H9 (cell line): ENCODE measurements at regions not wholly inside any gene's neighbourhood (a gene's known extent, or its start where the extent isn't known, plus 50 kb on each side); places are given as distances from the start of the nearest gene placed in this dataset.

Source experiments
- DNase-seq: peaks from one replicate; pipeline ENCODE4 v3.0.0-alpha.2; 2017
- H2AFZ ChIP-seq: one replicate; pipeline ENCODE4 v1.6.1; 2013; ENCODE audit warnings: mild to moderate bottlenecking, low read length, control low read depth, moderate library complexity
- H2AK5ac ChIP-seq: 2 replicates; pipeline ENCODE4 v1.6.1; 2013; ENCODE audit warnings: low read length, control low read depth, mixed read lengths; ENCODE audit not compliant: insufficient read length
- H2BK120ac ChIP-seq: one replicate; pipeline ENCODE4 v1.6.1; 2013; ENCODE audit warnings: low read depth, mild to moderate bottlenecking, low read length, control low read depth, inconsistent platforms; ENCODE audit not compliant: poor library complexity, severe bottlenecking
- H2BK12ac ChIP-seq: 2 replicates; pipeline ENCODE4 v1.6.1; 2013; ENCODE audit warnings: low read length, control low read depth, mixed read lengths, low read depth; ENCODE audit not compliant: insufficient read length
- H2BK15ac ChIP-seq: 2 replicates; pipeline ENCODE4 v1.6.1; 2013; ENCODE audit warnings: low read depth, low read length, control low read depth
- H2BK20ac ChIP-seq: one replicate; pipeline ENCODE4 v1.6.1; 2013; ENCODE audit warnings: low read depth, mild to moderate bottlenecking, low read length, control low read depth, inconsistent platforms; ENCODE audit not compliant: poor library complexity, severe bottlenecking
- H2BK5ac ChIP-seq: 2 replicates; pipeline ENCODE4 v1.6.1; 2013; ENCODE audit warnings: low read length, control low read depth, mixed read lengths; ENCODE audit not compliant: insufficient read length
- H3K14ac ChIP-seq: 2 replicates; pipeline ENCODE4 v1.6.1; 2013; ENCODE audit warnings: low read length, control low read depth; ENCODE audit not compliant: insufficient read depth
- H3K18ac ChIP-seq: 2 replicates; pipeline ENCODE4 v1.6.1; 2013; ENCODE audit warnings: low read depth, mild to moderate bottlenecking, mixed read lengths, low read length, control low read depth; ENCODE audit not compliant: insufficient read length
- H3K23ac ChIP-seq: 2 replicates; pipeline ENCODE4 v1.6.1; 2013; ENCODE audit warnings: low read length, control low read depth, mixed read lengths, low read depth; ENCODE audit not compliant: insufficient read length
- H3K23me2 ChIP-seq: 2 replicates; pipeline ENCODE4 v1.6.1; 2013; ENCODE audit warnings: low read depth, mild to moderate bottlenecking, mixed read lengths, low read length, control low read depth; ENCODE audit not compliant: insufficient read length, poor library complexity, severe bottlenecking
- H3K27ac ChIP-seq: 2 replicates; pipeline ENCODE4 v1.5.1; 2013; ENCODE audit warnings: low read length, control low read depth, mixed read lengths, low read depth; ENCODE audit not compliant: insufficient read length
- H3K27me3 ChIP-seq: 2 replicates; pipeline ENCODE4 v1.6.1; 2013; ENCODE audit warnings: low read length, control low read depth, inconsistent platforms; ENCODE audit not compliant: insufficient read depth
- H3K4ac ChIP-seq: 2 replicates; pipeline ENCODE4 v1.6.1; 2013; ENCODE audit warnings: low read depth, mild to moderate bottlenecking, control low read depth, inconsistent platforms, low read length, moderate library complexity
- H3K4me1 ChIP-seq: 2 replicates; pipeline ENCODE4 v1.6.1; 2013; ENCODE audit warnings: low read length, control low read depth, inconsistent platforms; ENCODE audit not compliant: insufficient read depth
- H3K4me2 ChIP-seq: 2 replicates; pipeline ENCODE4 v1.6.1; 2013; ENCODE audit warnings: low read length, control low read depth, mixed read lengths; ENCODE audit not compliant: insufficient read length, insufficient read depth
- H3K56ac ChIP-seq: 2 replicates; pipeline ENCODE4 v1.6.1; 2013; ENCODE audit warnings: low read depth, mild to moderate bottlenecking, mixed read lengths, low read length, control low read depth; ENCODE audit not compliant: insufficient read length
- H3K79me1 ChIP-seq: 2 replicates; pipeline ENCODE4 v1.6.1; 2013; ENCODE audit warnings: low read depth, mild to moderate bottlenecking, moderate library complexity, low read length, control low read depth, inconsistent platforms; ENCODE audit not compliant: insufficient read depth, poor library complexity, severe bottlenecking
- H3K79me2 ChIP-seq: 2 replicates; pipeline ENCODE4 v1.6.1; 2013; ENCODE audit warnings: low read length, control low read depth, inconsistent platforms; ENCODE audit not compliant: insufficient read depth
- H3K9ac ChIP-seq: 2 replicates; pipeline ENCODE4 v1.6.1; 2013; ENCODE audit warnings: low read length, control low read depth, mixed read lengths; ENCODE audit not compliant: insufficient read length; ENCODE audit errors: extremely low read depth
- H3K9me3 ChIP-seq: one replicate; pipeline ENCODE4 v1.6.1; 2013; ENCODE audit warnings: low read depth, low read length, inconsistent platforms; ENCODE audit not compliant: control insufficient read depth
- H3T11ph ChIP-seq: one replicate; pipeline ENCODE4 v1.6.1; 2013; ENCODE audit warnings: mild to moderate bottlenecking, low read length, control low read depth, inconsistent platforms
- H4K20me1 ChIP-seq: one replicate; pipeline ENCODE4 v1.6.1; 2013; ENCODE audit not compliant: control insufficient read depth, insufficient read length, insufficient read depth
- H4K5ac ChIP-seq: 2 replicates; pipeline ENCODE4 v1.6.1; 2013; ENCODE audit warnings: low read depth, mild to moderate bottlenecking, mixed read lengths, low read length, control low read depth; ENCODE audit not compliant: insufficient read length
- H4K8ac ChIP-seq: replicated peaks from 2 replicates; pipeline ENCODE4 v1.6.1; 2013; ENCODE audit warnings: low read length, control low read depth, mixed read lengths, low read depth; ENCODE audit not compliant: insufficient read length
- H4K91ac ChIP-seq: 2 replicates; pipeline ENCODE4 v1.6.1; 2013; ENCODE audit warnings: low read depth, mild to moderate bottlenecking, moderate library complexity, mixed read lengths, low read length, control low read depth; ENCODE audit not compliant: insufficient read length
- H3K27ac Mint-ChIP-seq, 3 experiments: 2 replicates in 2 of 3; 3 replicates in 1 of 3; pipeline ENCODE4 v1.8.0; 2020 to 2021; ENCODE audit warnings: mixed read lengths in 3 of 3, mild to moderate bottlenecking in 1 of 3, moderate library complexity in 1 of 3
- H3K27me3 Mint-ChIP-seq: 2 replicates; pipeline ENCODE4 v1.8.0; 2021; ENCODE audit warnings: low read depth, mild to moderate bottlenecking, moderate library complexity, mixed read lengths
- H3K36me3 Mint-ChIP-seq, 3 experiments: 2 replicates in 2 of 3; 3 replicates in 1 of 3; pipeline ENCODE4 v1.8.0; 2020 to 2021; ENCODE audit warnings: low read depth in 3 of 3, mixed read lengths in 3 of 3; ENCODE audit not compliant: insufficient read depth in 1 of 3
- H3K4me1 Mint-ChIP-seq, 2 experiments: 2 replicates each; pipeline ENCODE4 v1.8.0; 2020; ENCODE audit warnings: mixed read lengths in 2 of 2
- H3K4me3 Mint-ChIP-seq, 2 experiments: 2 replicates in 1 of 2; 3 replicates in 1 of 2; pipeline ENCODE4 v1.8.0; 2020 to 2021; ENCODE audit warnings: mild to moderate bottlenecking in 2 of 2, mixed read lengths in 2 of 2, moderate library complexity in 1 of 2
- H3K9me3 Mint-ChIP-seq, 2 experiments: 2 replicates in 1 of 2; 3 replicates in 1 of 2; pipeline ENCODE4 v1.8.0; 2020; ENCODE audit warnings: mild to moderate bottlenecking in 2 of 2, mixed read lengths in 2 of 2, moderate library complexity in 1 of 2
- CTCF ChIP-seq: fragments of 200-600 bp; sonication (generic); conservative IDR thresholded peaks from 3 replicates; pipeline ENCODE4 v1.8.0; 2021; ENCODE audit warnings: antibody characterized with exemption, mild to moderate bottlenecking
- WGBS: extraction: QIAGEN DNeasy Blood & Tissue Kit; methylation state at CpG from one replicate; pipeline ENCODE4 v1.1.7; 2013; ENCODE audit warnings: missing lambda C conversion rate, low lambda C conversion rate, mixed read lengths; ENCODE audit not compliant: insufficient read length; ENCODE audit errors: extremely low coverage; 5-methylcytosine and 5-hydroxymethylcytosine counted together

- Mint-ChIP-seq H3K36me3 (no peaks in the 10 kb centered on the region; a peak in 1 of 7 replicates), H3K4me1 (peaks cover 15 to 17% of the 10 kb centered on the region in 2 experiments), H3K9me3 (no peaks in the 10 kb centered on the region), H3K27ac (no peak overlapping the region), H3K27me3 (no peaks in the 10 kb centered on the region), H3K4me3 (no peak overlapping the region)
- H2BK20ac ChIP-seq, result no peak overlapping the region
- no CpG with 5 or more reads among the region's 7 CpGs for WGBS
- DNase-seq, result no peak
- H3K9me3 ChIP-seq, result no peaks in the 10 kb centered on the region
- no peak overlapping the region for H2BK5ac ChIP-seq
- no peaks in the 10 kb centered on the region for H3K79me2 ChIP-seq
- no peak overlapping the region for H3K27ac ChIP-seq
- no peaks in the 10 kb centered on the region for H3K4me1 ChIP-seq
- no peak overlapping the region for H4K5ac ChIP-seq
- H3K18ac ChIP-seq, result no peak overlapping the region
- no peaks in the 10 kb centered on the region for H4K20me1 ChIP-seq
- no peak overlapping the region for H3K9ac ChIP-seq
- no peak overlapping the region for H4K91ac ChIP-seq
- no peaks in the 10 kb centered on the region for H3K27me3 ChIP-seq
- H2BK12ac ChIP-seq, result no peak overlapping the region
- no peak overlapping the region for H3K23ac ChIP-seq
- no peak overlapping the region for H2BK120ac ChIP-seq
- no peak overlapping the region for H3K56ac ChIP-seq
- no peak overlapping the region for H2AK5ac ChIP-seq
- no peak overlapping the region for H3K14ac ChIP-seq
- H4K8ac ChIP-seq, result no peak overlapping the region
- no peak overlapping the region for H2AFZ ChIP-seq
- TF ChIP-seq CTCF, result no peak
- no peak overlapping the region for H3K4me2 ChIP-seq
- H2BK15ac ChIP-seq, result no peak overlapping the region
- H3K23me2 ChIP-seq, result no peaks in the 10 kb centered on the region
- no peaks in the 10 kb centered on the region for H3K79me1 ChIP-seq
- H3K4ac ChIP-seq, result no peak overlapping the region
- no peak overlapping the region for H3T11ph ChIP-seq
These were observed 388.9 kb downstream of the EDEM1 start for GRCh38 chr3:5576277-5577011.
